HEK293T (cell line): ENCODE measurements at regions not wholly inside any gene's neighbourhood (a gene's known extent, or its start where the extent isn't known, plus 50 kb on each side); places are given as distances from the start of the nearest gene placed in this dataset.

ENCODE experiments used
- CTCF ChIA-PET: fragments of 350-600 bp; formaldehyde crosslinking; extraction: SDS; loops from one replicate; lab custom pipeline; 2021; ENCODE audit warnings: antibody characterized with exemption, inconsistent platforms; lab: Yijun Ruan, JAX
- POLR2A ChIA-PET: fragments of 350-600 bp; formaldehyde crosslinking; extraction: SDS; loops from one replicate; lab custom pipeline; 2020; ENCODE audit warnings: antibody characterized with exemption, inconsistent platforms; lab: Yijun Ruan, JAX
- DNase-seq: peaks from one replicate; pipeline ENCODE4 v3.0.0; 2012; ENCODE audit warnings: mixed read lengths; ENCODE audit errors: extremely low spot score
- ARNT ChIP-seq: fragments of 450-650 bp; IDR thresholded peaks from 2 replicates; pipeline ENCODE4 v1.6.1; 2017; ENCODE audit warnings: mild to moderate bottlenecking
- BHLHE40 ChIP-seq: fragments of 450-650 bp; IDR thresholded peaks from 2 replicates; pipeline ENCODE4 v1.6.1; 2016; ENCODE audit warnings: mild to moderate bottlenecking, moderate library complexity, borderline replicate concordance
- CTBP1 ChIP-seq: fragments of 450-650 bp; IDR thresholded peaks from 2 replicates; pipeline ENCODE4 v1.6.1; 2016; ENCODE audit warnings: borderline replicate concordance
- ELF4 ChIP-seq: fragments of 450-650 bp; IDR thresholded peaks from 2 replicates; pipeline ENCODE4 v1.6.1; 2017; ENCODE audit warnings: antibody characterized with exemption
- FOXA1 ChIP-seq: fragments of 450-650 bp; IDR thresholded peaks from 2 replicates; pipeline ENCODE4 v1.6.1; 2016; ENCODE audit warnings: mild to moderate bottlenecking
- FOXK2 ChIP-seq: fragments of 450-650 bp; IDR thresholded peaks from 2 replicates; pipeline ENCODE4 v1.6.1; 2016; ENCODE audit warnings: mild to moderate bottlenecking
- FOXM1 ChIP-seq: fragments of 450-650 bp; IDR thresholded peaks from 2 replicates; pipeline ENCODE4 v1.6.1; 2017; ENCODE audit warnings: mild to moderate bottlenecking, borderline replicate concordance
- HDGF ChIP-seq: fragments of 450-650 bp; IDR thresholded peaks from 2 replicates; pipeline ENCODE4 v1.6.1; 2017; ENCODE audit warnings: antibody characterized with exemption, borderline replicate concordance
- L3MBTL2 ChIP-seq: fragments of 450-650 bp; conservative IDR thresholded peaks from 2 replicates; pipeline ENCODE4 v1.6.1; 2016; ENCODE audit warnings: mild to moderate bottlenecking
- LEF1 ChIP-seq: fragments of 450-650 bp; IDR thresholded peaks from 2 replicates; pipeline ENCODE4 v1.6.1; 2017; ENCODE audit warnings: mild to moderate bottlenecking, borderline replicate concordance
- NFRKB ChIP-seq: fragments of 450-650 bp; IDR thresholded peaks from 2 replicates; pipeline ENCODE4 v1.6.1; 2016; ENCODE audit warnings: mild to moderate bottlenecking, moderate library complexity
- SP1 ChIP-seq: fragments of 450-650 bp; IDR thresholded peaks from 2 replicates; pipeline ENCODE4 v1.6.1; 2017
- SUZ12 ChIP-seq: fragments of 450-650 bp; IDR thresholded peaks from 2 replicates; pipeline ENCODE4 v1.6.1; 2016; ENCODE audit warnings: mild to moderate bottlenecking
- TARDBP ChIP-seq: fragments of 450-650 bp; IDR thresholded peaks from 2 replicates; pipeline ENCODE4 v1.6.1; 2016
- ZNF384 ChIP-seq: fragments of 450-650 bp; IDR thresholded peaks from 2 replicates; pipeline ENCODE4 v1.6.1; 2016
- TF ChIP-seq, protein P1 (sequence below): fragments of 450-650 bp; IDR thresholded peaks from 2 replicates; pipeline ENCODE4 v1.6.1; 2016

DNA sequence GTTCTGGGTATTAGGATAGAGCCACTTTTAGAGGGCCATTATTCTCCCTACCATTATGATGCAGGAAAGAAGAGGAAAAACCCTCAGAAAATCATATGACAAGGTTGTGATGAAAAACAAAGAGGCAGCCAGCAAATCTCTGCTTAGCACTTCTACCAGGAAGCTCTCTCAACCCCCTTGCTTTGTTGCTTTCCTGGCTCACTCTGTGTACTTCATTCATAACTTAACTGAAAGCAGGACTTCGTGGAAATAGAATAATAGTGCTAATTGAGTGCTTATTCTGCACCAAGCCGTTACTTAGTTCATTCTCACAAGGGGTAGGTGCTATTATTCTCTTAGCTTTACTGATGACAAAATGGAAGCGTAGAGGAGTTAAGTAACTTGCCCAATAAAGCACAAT lies 354.1 kb downstream of the HRH4 start:
- ChIA-PET POLR2A (no interaction called here), CTCF (no interaction called here)
- TF ChIP-seq FOXA1: no peak
- TF ChIP-seq FOXK2: no peak
- TF ChIP-seq FOXM1: no peak
- no peak for TF ChIP-seq TARDBP
- TF ChIP-seq SP1: no peak
- TF ChIP-seq, protein P1, sequence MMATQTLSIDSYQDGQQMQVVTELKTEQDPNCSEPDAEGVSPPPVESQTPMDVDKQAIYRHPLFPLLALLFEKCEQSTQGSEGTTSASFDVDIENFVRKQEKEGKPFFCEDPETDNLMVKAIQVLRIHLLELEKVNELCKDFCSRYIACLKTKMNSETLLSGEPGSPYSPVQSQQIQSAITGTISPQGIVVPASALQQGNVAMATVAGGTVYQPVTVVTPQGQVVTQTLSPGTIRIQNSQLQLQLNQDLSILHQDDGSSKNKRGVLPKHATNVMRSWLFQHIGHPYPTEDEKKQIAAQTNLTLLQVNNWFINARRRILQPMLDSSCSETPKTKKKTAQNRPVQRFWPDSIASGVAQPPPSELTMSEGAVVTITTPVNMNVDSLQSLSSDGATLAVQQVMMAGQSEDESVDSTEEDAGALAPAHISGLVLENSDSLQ: no peak
- TF ChIP-seq L3MBTL2: no peak
- no peak for TF ChIP-seq CTBP1

DNA sequence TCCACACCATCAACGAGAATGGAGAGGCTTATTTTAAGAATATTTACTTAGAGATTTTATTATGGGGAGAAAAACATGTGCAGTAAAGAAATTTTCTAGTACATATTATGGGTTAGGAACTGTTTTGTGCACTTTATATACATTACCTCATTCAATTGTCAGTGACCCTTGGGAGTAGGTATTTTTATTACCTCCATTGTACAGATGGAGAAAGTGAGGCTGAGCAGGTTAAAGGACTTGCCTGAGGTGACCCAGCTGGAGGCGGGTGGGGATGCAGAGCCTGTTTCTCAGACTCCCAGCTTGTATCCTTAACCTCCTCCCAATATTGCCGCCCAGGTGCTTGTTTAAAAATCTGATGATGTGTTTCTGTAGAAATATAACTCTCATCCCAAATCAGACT lies 356.7 kb downstream of the HRH4 start:
- no peak for DNase-seq
- CTCF ChIA-PET: no interaction called here
- no peak for TF ChIP-seq FOXK2
- TF ChIP-seq BHLHE40: no peak
- TF ChIP-seq, protein P1: no peak
- no peak for TF ChIP-seq ARNT
- no peak for TF ChIP-seq HDGF
- TF ChIP-seq SP1: no peak
- no peak for TF ChIP-seq SUZ12
- no peak for TF ChIP-seq ZNF384
- TF ChIP-seq LEF1: no peak
- no peak for TF ChIP-seq TARDBP
- no peak for TF ChIP-seq CTBP1
- no peak for TF ChIP-seq FOXA1
- no peak for TF ChIP-seq L3MBTL2
- no peak for TF ChIP-seq FOXM1
- no peak for TF ChIP-seq NFRKB
- no peak for TF ChIP-seq ELF4
- POLR2A ChIA-PET: interaction anchor here (0.6 kb wide), 1 partner anchor 1015 kb away, joined by 3 read pairs; no protein-coding TSS in a partner anchor

More for the DNA sequence above, 354.1 kb downstream of the HRH4 start:
- DNase-seq: no peak

DNA sequence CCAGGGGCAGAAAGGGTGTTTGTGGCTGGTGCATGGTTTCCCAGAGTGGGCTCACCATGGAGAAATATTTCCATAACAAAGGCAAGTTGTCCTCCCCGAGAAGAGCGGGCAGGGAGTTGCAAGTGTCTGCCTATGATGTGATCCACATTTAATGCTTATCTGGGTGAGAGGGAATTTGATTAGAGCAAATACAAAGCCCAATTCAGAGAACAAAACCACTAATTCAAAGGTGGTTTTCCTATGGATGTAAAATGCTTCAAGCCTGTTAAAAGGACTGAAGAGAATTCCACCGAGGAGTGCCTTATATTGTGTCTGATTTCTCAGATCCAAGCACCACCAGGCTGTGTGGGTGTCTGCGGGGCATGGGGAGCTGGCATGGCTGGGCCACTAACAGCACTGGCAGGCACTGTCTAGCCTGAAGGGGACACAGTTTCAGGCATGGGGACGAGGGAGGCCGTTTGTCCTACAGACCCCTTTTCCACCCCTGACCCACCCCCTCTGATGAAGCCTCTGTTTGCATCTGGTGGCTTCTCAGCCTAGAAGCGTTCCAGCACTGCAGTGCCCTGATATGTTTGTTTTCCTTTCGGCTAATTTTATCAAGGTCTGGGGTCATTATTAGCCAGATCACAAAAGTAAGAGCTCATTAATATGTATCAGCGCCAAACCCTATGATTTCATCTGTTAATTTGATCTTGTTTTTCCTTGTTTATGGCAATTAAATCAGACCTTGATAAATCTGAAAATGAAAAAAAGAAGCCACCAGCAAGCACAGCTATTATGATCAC lies 357.3 kb downstream of the HRH4 start:
- CTCF ChIA-PET: interaction anchor here (0.6 kb wide), 1 partner anchor 138 kb away, joined by 3 read pairs; no protein-coding TSS in a partner anchor
- DNase-seq: no peak
- POLR2A ChIA-PET: no interaction called here
- TF ChIP-seq, protein P1: no peak
- TF ChIP-seq FOXA1 (no peak), LEF1 (no peak), ELF4 (no peak)

DNA sequence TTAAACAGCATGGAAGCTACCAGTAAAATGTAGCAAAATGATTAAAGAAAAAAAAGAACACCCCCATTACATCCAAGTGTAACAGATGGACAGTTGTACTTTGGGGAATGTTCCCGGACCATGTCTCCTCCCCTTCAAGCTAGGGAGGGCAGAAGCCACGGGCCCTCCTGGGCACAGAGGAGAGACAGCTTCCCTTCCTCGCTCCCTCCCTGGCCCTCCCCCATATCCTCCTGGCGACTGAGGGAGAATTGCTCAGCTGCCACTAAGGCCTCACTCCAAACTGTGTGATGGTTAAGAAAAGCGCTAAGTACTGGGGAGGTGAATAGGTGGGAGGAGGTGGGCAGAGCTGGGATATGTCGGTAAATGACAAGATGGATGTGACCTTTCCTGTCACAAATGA lies 358.0 kb downstream of the HRH4 start:
- POLR2A ChIA-PET: no interaction called here
- DNase-seq: no peak
- CTCF ChIA-PET: interaction anchor here (0.6 kb wide), 1 partner anchor 138 kb away, joined by 3 read pairs; no protein-coding TSS in a partner anchor
- TF ChIP-seq FOXM1 (no peak), SP1 (no peak), L3MBTL2 (no peak), SUZ12 (no peak), CTBP1 (no peak), ARNT (no peak), FOXA1 (no peak), NFRKB (no peak), BHLHE40 (no peak), LEF1 (no peak)

DNA sequence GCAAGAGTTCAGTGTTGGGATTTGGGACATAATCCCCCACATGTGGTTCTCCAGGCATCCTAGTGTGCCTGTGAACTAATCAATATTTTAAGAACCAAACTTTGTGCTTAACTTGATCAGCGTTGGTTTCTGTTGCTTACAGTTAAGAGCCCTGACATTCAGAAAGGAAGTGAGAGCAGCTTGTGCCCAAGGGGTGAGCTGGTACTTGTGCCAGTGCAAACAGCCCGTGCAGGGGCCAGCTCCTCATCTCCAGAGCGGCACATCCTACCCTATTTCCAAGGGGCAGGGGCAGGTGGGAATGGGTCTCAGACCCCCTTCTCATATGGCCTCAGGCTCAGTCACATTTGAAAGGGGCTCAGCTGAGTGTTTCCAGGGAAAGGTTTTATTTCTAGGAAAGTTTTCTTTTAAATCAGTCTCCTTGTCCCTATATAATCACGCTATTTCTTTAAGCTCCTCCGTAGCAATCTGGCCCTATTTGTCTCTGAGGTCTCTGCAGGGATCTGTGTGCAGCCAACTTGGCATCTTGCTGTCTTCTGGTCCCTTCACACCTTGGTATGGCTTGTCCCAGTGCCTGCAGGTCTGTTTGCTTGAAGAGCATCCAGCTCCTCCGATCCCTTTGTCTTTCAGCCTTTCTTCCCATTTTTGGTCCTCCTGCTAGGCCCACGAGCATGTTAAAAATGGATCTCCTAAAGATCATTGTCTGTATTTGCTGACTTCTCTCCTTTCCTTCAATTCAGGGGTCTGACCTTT lies 358.9 kb downstream of the HRH4 start:
- ChIA-PET POLR2A (no interaction called here), CTCF (no interaction called here)
- TF ChIP-seq FOXM1: no peak
- no peak for DNase-seq

DNA sequence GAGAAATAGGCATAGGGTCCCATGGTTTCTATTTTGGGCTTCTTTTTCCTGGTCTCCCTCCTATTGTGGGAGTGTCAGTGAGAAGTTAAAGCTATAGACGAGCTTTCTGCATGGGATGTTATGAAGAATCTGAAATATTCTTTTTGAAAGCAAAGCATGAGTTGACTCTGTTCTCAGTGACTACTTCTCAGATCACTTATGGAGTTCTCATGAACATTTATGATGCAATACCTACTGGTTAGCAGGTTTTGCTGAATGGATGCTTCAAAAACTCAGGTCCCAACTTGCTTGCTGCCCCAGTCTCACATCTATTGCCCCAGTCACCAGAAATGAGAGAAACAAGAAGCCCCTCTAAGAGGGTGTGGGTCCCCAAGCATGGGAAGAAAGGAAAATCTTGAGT lies 365.0 kb downstream of the HRH4 start:
- POLR2A ChIA-PET: no interaction called here
- CTCF ChIA-PET: no interaction called here
- DNase-seq: no peak
- TF ChIP-seq FOXK2: no peak
- no peak for TF ChIP-seq FOXM1
- TF ChIP-seq SUZ12: no peak
- no peak for TF ChIP-seq ELF4
- no peak for TF ChIP-seq ARNT
- no peak for TF ChIP-seq LEF1
- TF ChIP-seq ZNF384: no peak
- TF ChIP-seq, protein P1: no peak
- TF ChIP-seq FOXA1: no peak
- TF ChIP-seq HDGF: no peak
- TF ChIP-seq NFRKB: no peak
- TF ChIP-seq SP1: no peak
- no peak for TF ChIP-seq L3MBTL2
- TF ChIP-seq BHLHE40: no peak
- TF ChIP-seq TARDBP: no peak
- no peak for TF ChIP-seq CTBP1
